Endodermal cell (in vitro differentiated cells): ENCODE measurements at regions not wholly inside any gene's neighbourhood (a gene's known extent, or its start where the extent isn't known, plus 50 kb on each side); places are given as distances from the start of the nearest gene placed in this dataset.
A peak's percentile ranks its signal among the peaks of the same experiment; 100 is the strongest.

ENCODE experiments used
- DNase-seq: peaks from one replicate; pipeline ENCODE4 v3.0.0-alpha.2; 2017
- H3K27ac ChIP-seq: 2 replicates; pipeline ENCODE4 v1.5.1; 2013; ENCODE audit warnings: mild to moderate bottlenecking, low read depth, low read length, moderate library complexity
- H3K27me3 ChIP-seq: 2 replicates; pipeline ENCODE4 v1.6.1; 2013; ENCODE audit warnings: mild to moderate bottlenecking, low read length, moderate library complexity; ENCODE audit not compliant: insufficient read depth, control insufficient read depth, poor library complexity, severe bottlenecking
- H3K36me3 ChIP-seq: 2 replicates; pipeline ENCODE4 v1.7.0; 2013; ENCODE audit warnings: mild to moderate bottlenecking, low read length, moderate library complexity; ENCODE audit not compliant: control insufficient read depth, insufficient read depth
- H3K4me1 ChIP-seq: one replicate; pipeline ENCODE4 v1.7.0; 2013; ENCODE audit warnings: low read length; ENCODE audit not compliant: control insufficient read depth, insufficient read depth
- H3K4me3 ChIP-seq: 2 replicates; pipeline ENCODE4 v1.5.1; 2013; ENCODE audit warnings: mild to moderate bottlenecking, low read length, moderate library complexity
- H3K9ac ChIP-seq: 2 replicates; pipeline ENCODE4 v1.6.1; 2013; ENCODE audit warnings: mild to moderate bottlenecking, low read length, moderate library complexity; ENCODE audit not compliant: poor library complexity, severe bottlenecking; ENCODE audit errors: extremely low read depth
- H3K9me3 ChIP-seq: 2 replicates; pipeline ENCODE4 v1.6.1; 2013; ENCODE audit warnings: mild to moderate bottlenecking, low read length, moderate library complexity; ENCODE audit not compliant: control insufficient read depth
- H3K27ac Mint-ChIP-seq: 2 replicates; pipeline ENCODE4 v1.8.0; 2020; ENCODE audit warnings: mixed read lengths
- H3K27me3 Mint-ChIP-seq: 2 replicates; pipeline ENCODE4 v1.8.0; 2021; ENCODE audit warnings: mild to moderate bottlenecking, mixed read lengths; ENCODE audit not compliant: insufficient read depth
- H3K36me3 Mint-ChIP-seq: 2 replicates; pipeline ENCODE4 v1.8.0; 2020; ENCODE audit warnings: low read depth, mixed read lengths
- H3K4me1 Mint-ChIP-seq: 2 replicates; pipeline ENCODE4 v1.8.0; 2020; ENCODE audit warnings: mixed read lengths
- H3K4me3 Mint-ChIP-seq: 2 replicates; pipeline ENCODE4 v1.8.0; 2020; ENCODE audit warnings: mild to moderate bottlenecking, moderate library complexity, mixed read lengths
- H3K9me3 Mint-ChIP-seq: 2 replicates; pipeline ENCODE4 v1.8.0; 2020; ENCODE audit warnings: mild to moderate bottlenecking, mixed read lengths
- CTCF ChIP-seq: fragments of 200-600 bp; sonication (generic); conservative IDR thresholded peaks from 2 replicates; pipeline ENCODE4 v1.5.0; 2021; ENCODE audit warnings: antibody characterized with exemption, mild to moderate bottlenecking
- WGBS, 2 experiments: methylation state at CpG; one replicate each; pipeline versions ENCODE4 v1.1.5 to v1.1.7; 2013; ENCODE audit warnings: missing lambda C conversion rate in 2 of 2, mixed read lengths in 1 of 2; ENCODE audit not compliant: insufficient coverage in 1 of 2, insufficient read length in 1 of 2; 5-methylcytosine and 5-hydroxymethylcytosine counted together

- no peaks in the 10 kb centered on the region for H3K27me3 ChIP-seq
- DNase-seq = no peak
- no peaks in the 10 kb centered on the region for H3K36me3 ChIP-seq
- no peak overlapping the region for H3K27ac ChIP-seq
- H3K27me3 Mint-ChIP-seq = peaks cover 9% of the 10 kb centered on the region
- WGBS, 2 experiments = 92% methylated on average over 1 of the region's 1 CpG; no CpG with 5 or more reads in 1 of the 2 experiments
- H3K4me3 Mint-ChIP-seq = no peak overlapping the region
- H3K4me1 ChIP-seq = peaks cover 6% of the 10 kb centered on the region
- no peak for TF ChIP-seq CTCF
- H3K4me3 ChIP-seq = no peak overlapping the region
- H3K4me1 Mint-ChIP-seq = peaks cover 16% of the 10 kb centered on the region
- H3K9me3 ChIP-seq = no peaks in the 10 kb centered on the region
- H3K36me3 Mint-ChIP-seq = no peaks in the 10 kb centered on the region
- no peak overlapping the region for H3K27ac Mint-ChIP-seq
- no peak overlapping the region for H3K9ac ChIP-seq
- H3K9me3 Mint-ChIP-seq = peaks cover 36% of the 10 kb centered on the region
These were observed 91.4 kb upstream of the EEF2KMT start for GRCh38 chr16:5188989-5189352.

- WGBS, 2 experiments = 72 to 75% methylated on average over 6 to 10 of the region's 10 CpGs
- peak overlapping the region; percentile 16 for H3K4me3 Mint-ChIP-seq
These were observed 90.9 kb upstream of the EEF2KMT start for GRCh38 chr16:5188318-5188988.

GRCh38 chr16:5187402-5187952 lies 89.9 kb upstream of the EEF2KMT start:
- Histone ChIP-seq H3K36me3 (no peaks in the 10 kb centered on the region), H3K27ac (no peak overlapping the region), H3K9me3 (no peaks in the 10 kb centered on the region), H3K4me1 (peaks cover 6% of the 10 kb centered on the region), H3K9ac (no peak overlapping the region), H3K4me3 (no peak overlapping the region), H3K27me3 (no peaks in the 10 kb centered on the region)
- WGBS, 2 experiments = 96 to 97% methylated on average over 8 to 14 of the region's 14 CpGs
- Mint-ChIP-seq H3K36me3 (no peaks in the 10 kb centered on the region), H3K27me3 (peaks cover 9% of the 10 kb centered on the region), H3K4me3 (no peak overlapping the region), H3K27ac (no peak overlapping the region), H3K9me3 (peaks cover 35% of the 10 kb centered on the region), H3K4me1 (peaks cover 12% of the 10 kb centered on the region)
- DNase-seq = no peak
- TF ChIP-seq CTCF = no peak

More at GRCh38 chr16:5188318-5188988, 90.9 kb upstream of the EEF2KMT start:
- H3K9me3 ChIP-seq = no peaks in the 10 kb centered on the region
- no peaks in the 10 kb centered on the region for H3K27me3 ChIP-seq
- no peak overlapping the region for H3K27ac ChIP-seq
- DNase-seq = no peak
- no peak overlapping the region for H3K9ac ChIP-seq
- no peak overlapping the region for H3K4me3 ChIP-seq
- no peaks in the 10 kb centered on the region for H3K36me3 ChIP-seq
- Mint-ChIP-seq H3K36me3 (no peaks in the 10 kb centered on the region), H3K9me3 (peaks cover 36% of the 10 kb centered on the region), H3K27ac (peak overlapping the region; percentile 64), H3K4me1 (peaks cover 12% of the 10 kb centered on the region), H3K27me3 (peaks cover 9% of the 10 kb centered on the region)
- no peak for TF ChIP-seq CTCF
- H3K4me1 ChIP-seq = peaks cover 6% of the 10 kb centered on the region
